ENCODE measurements at regions not wholly inside any gene's neighbourhood (a gene's known extent, or its start where the extent isn't known, plus 50 kb on each side); places are given as distances from the start of the nearest gene placed in this dataset.

- no peaks in the 10 kb centered on the region for H3K36me3 ChIP-seq
- intact Hi-C loops (cut with DNase I; ENCODE audit: low total_unique reads) = loop anchor here (5.0 kb wide), 1 partner anchor 1924 kb away; no protein-coding TSS in a partner anchor
- no peak overlapping the region for H3K27ac ChIP-seq
- H3K4me1 ChIP-seq = no peaks in the 10 kb centered on the region
- no peaks in the 10 kb centered on the region for H3K27me3 ChIP-seq
- H3K9me3 ChIP-seq = no peaks in the 10 kb centered on the region
- in situ Hi-C loops (cut with MboI; ENCODE audit: low pct_ligation_motif_present in 1 of 4, low pct_unique_long_range_greater_than_20kb in 1 of 4, low sequenced_read_pairs in 3 of 4) = no loop called here
- WGBS, 2 donors (ENCODE audit: low coverage in 1 of 2) = 94 to 95% methylated on average over 10 to 19 of the region's 19 CpGs
- H3K4me3 ChIP-seq = no peak overlapping the region
- DNase-seq = no peak
- TF ChIP-seq POLR2A (IDR thresholded peaks at IDR 0.05) = no peak
- no peak for TF ChIP-seq EP300 (IDR thresholded peaks at IDR 0.05; ENCODE audit: low read depth)
These were observed 229.0 kb downstream of the ACTL7B start for GRCh38 chr9:108626743-108627142.

GRCh38 chr9:108621991-108622855, 233.6 kb downstream of the ACTL7B start:
- no peaks in the 10 kb centered on the region for H3K36me3 ChIP-seq
- no peak overlapping the region for H3K4me3 ChIP-seq
- no peaks in the 10 kb centered on the region for H3K4me1 ChIP-seq
- TF ChIP-seq POLR2A (IDR thresholded peaks at IDR 0.05) (no peak), EP300 (IDR thresholded peaks at IDR 0.05; ENCODE audit: low read depth) (no peak), POLR2AphosphoS5 (IDR thresholded peaks at IDR 0.05) (no peak)
- TF ChIP-seq, protein P1, sequence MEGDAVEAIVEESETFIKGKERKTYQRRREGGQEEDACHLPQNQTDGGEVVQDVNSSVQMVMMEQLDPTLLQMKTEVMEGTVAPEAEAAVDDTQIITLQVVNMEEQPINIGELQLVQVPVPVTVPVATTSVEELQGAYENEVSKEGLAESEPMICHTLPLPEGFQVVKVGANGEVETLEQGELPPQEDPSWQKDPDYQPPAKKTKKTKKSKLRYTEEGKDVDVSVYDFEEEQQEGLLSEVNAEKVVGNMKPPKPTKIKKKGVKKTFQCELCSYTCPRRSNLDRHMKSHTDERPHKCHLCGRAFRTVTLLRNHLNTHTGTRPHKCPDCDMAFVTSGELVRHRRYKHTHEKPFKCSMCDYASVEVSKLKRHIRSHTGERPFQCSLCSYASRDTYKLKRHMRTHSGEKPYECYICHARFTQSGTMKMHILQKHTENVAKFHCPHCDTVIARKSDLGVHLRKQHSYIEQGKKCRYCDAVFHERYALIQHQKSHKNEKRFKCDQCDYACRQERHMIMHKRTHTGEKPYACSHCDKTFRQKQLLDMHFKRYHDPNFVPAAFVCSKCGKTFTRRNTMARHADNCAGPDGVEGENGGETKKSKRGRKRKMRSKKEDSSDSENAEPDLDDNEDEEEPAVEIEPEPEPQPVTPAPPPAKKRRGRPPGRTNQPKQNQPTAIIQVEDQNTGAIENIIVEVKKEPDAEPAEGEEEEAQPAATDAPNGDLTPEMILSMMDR (IDR thresholded peaks at IDR 0.05) = no peak
- H3K9me3 ChIP-seq = no peaks in the 10 kb centered on the region
- in situ Hi-C loops (cut with MboI; ENCODE audit: low pct_ligation_motif_present in 1 of 4, low pct_unique_long_range_greater_than_20kb in 1 of 4, low sequenced_read_pairs in 3 of 4) = no loop called here
- WGBS, 2 donors (ENCODE audit: low coverage in 1 of 2) = 78 to 81% methylated on average over 3 of the region's 3 CpGs
- H3K27me3 ChIP-seq = no peaks in the 10 kb centered on the region
- DNase-seq = no peak
- no peak overlapping the region for H3K27ac ChIP-seq
- intact Hi-C loops (cut with DNase I; ENCODE audit: low total_unique reads) = no loop called here

DNA sequence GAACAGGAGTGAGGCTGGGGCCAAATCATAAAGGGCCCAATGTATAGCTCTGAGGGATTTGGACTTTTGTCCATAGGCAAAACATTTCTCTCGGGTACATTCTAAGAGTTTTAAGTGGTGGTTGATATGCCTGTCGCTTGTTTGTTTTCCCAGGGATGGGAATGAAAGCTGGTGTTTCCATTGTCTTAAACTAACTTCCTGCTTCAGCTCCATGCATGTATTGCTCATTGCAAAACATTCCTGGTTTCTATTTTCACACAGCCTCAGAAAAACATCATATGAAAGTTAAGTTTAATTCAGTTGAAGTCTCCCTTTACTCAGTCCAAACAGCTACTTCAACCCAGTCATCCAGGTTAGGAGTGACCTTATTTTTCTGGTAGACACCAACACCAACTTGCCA, 235.0 kb downstream of the ACTL7B start:
- Histone ChIP-seq H3K4me3 (no peak overlapping the region), H3K4me1 (no peaks in the 10 kb centered on the region), H3K27me3 (no peaks in the 10 kb centered on the region), H3K27ac (no peak overlapping the region), H3K36me3 (no peaks in the 10 kb centered on the region), H3K9me3 (no peaks in the 10 kb centered on the region)
- intact Hi-C loops (cut with DNase I; ENCODE audit: low total_unique reads) (no loop called here), in situ Hi-C loops (cut with MboI; ENCODE audit: low pct_ligation_motif_present in 1 of 4, low pct_unique_long_range_greater_than_20kb in 1 of 4, low sequenced_read_pairs in 3 of 4) (no loop called here)
- 51% methylated on average over 2 of the region's 2 CpGs for WGBS, 2 donors (ENCODE audit: low coverage in 1 of 2)
- TF ChIP-seq POLR2AphosphoS5 (IDR thresholded peaks at IDR 0.05) (no peak), EP300 (IDR thresholded peaks at IDR 0.05; ENCODE audit: low read depth) (no peak), POLR2A (IDR thresholded peaks at IDR 0.05) (no peak)
- TF ChIP-seq, protein P1 (IDR thresholded peaks at IDR 0.05) = no peak
- DNase-seq = no peak

DNA sequence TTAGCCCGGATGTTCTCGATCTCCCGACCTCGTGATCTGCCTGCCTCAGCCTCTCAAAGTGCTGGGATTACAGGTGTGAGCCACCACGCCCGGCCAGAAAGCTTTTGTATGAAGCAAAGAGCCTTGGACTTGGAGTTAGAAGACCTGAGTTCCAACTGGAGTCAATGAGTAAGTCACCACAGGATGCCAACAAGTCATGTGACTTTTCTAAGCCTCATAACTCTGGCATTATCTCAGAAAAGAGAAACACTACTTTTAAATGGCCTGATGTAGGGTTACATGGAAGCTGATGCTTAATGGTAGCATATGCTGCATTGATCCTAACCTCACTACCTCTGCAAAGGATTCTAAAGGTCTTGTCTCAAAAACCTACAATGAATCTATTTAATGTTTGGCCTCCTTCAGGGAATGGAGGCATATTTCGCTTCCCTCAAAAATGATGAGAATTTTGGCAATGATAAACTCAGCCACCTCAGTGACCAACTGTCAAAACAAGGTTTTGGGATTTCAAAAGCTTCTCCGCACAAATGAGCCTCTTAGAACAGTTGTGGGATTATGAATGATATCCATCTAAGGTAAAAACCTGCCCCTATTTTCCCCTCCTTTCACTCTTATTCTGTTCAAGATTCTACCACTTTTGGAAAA, 236.8 kb downstream of the ACTL7B start:
- no peak for DNase-seq

More for the DNA sequence above, 236.8 kb downstream of the ACTL7B start:
- TF ChIP-seq POLR2A (IDR thresholded peaks at IDR 0.05) (no peak), POLR2AphosphoS5 (IDR thresholded peaks at IDR 0.05) (no peak), EP300 (IDR thresholded peaks at IDR 0.05; ENCODE audit: low read depth) (no peak)
- TF ChIP-seq, protein P1 (IDR thresholded peaks at IDR 0.05) = no peak
- no peaks in the 10 kb centered on the region for H3K4me1 ChIP-seq
- no peak overlapping the region for H3K27ac ChIP-seq
- H3K27me3 ChIP-seq = no peaks in the 10 kb centered on the region
- WGBS, 2 donors (ENCODE audit: low coverage in 1 of 2) = 74 to 100% methylated on average over 2 to 8 of the region's 8 CpGs
- no peaks in the 10 kb centered on the region for H3K36me3 ChIP-seq
- H3K9me3 ChIP-seq = no peaks in the 10 kb centered on the region
- in situ Hi-C loops (cut with MboI; ENCODE audit: low pct_ligation_motif_present in 1 of 4, low pct_unique_long_range_greater_than_20kb in 1 of 4, low sequenced_read_pairs in 3 of 4) = no loop called here
- H3K4me3 ChIP-seq = no peak overlapping the region
- intact Hi-C loops (cut with DNase I; ENCODE audit: low total_unique reads) = no loop called here

All from transverse colon (tissue), 4 donors.